LNCAP (cell line): ENCODE measurements at regions not wholly inside any gene's neighbourhood (a gene's known extent, or its start where the extent isn't known, plus 50 kb on each side); places are given as distances from the start of the nearest gene placed in this dataset.

ENCODE experiments used
- CTCF ChIP-seq: fragments of 450-650 bp; IDR thresholded peaks from 2 replicates; pipeline ENCODE4 v1.5.1; 2017; ENCODE audit warnings: mild to moderate bottlenecking

- TF ChIP-seq CTCF: no peak
Measured at GRCh38 chr5:136615251-136616119, 250.1 kb upstream of the TRPC7 start.

GRCh38 chr5:136613230-136613629 is 247.9 kb upstream of the TRPC7 start:
- TF ChIP-seq CTCF: no peak

- TF ChIP-seq CTCF: no peak
Measured at GRCh38 chr5:136605638-136606037, 240.3 kb upstream of the TRPC7 start.

DNA sequence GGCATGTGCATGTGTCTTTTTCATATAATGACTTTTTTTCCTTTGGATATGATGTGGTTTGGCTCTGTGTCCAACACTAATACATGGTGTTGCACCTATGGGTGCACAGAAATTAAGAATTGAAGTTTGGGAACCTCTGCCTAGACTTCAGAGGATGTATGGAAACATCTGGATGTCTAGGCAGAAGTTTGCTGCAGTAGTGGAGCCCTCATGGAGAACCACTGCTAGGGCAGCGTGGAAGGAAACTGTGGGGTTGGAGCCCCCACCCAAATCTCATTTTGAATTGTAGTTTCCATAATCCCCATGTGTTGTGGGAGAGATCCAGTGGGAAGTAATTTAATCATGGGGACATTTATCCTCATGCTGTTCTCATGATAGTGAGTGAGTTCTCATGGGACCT is 235.0 kb upstream of the TRPC7 start:
- TF ChIP-seq CTCF: no peak

DNA sequence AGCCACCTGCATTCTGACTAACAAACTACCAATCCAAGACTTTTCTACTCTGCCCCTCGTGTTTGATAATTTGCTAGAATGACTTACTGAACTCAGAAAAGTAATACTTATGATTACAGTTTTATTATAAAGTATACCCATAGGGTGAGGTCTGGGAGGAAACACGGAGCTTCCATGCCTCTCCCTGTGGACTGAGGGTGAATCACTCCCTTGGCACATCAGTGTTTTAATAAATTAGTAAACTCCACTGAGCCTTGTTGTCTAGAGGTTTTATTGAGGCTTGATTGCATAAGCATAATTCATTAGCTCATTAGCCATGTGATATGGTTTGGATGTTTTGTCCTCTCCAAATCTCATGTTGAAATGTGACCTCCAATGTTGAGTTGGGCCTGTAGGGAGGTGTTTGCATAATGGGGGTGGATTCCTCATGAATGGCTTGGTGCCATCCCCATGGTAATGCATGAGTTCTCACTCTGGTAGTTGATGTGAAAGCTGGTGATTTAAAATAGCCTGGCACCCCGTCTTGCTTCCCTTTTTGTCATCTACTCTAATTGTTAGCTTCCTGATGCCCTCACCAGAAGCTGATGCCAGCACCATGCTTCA is 233.6 kb upstream of the TRPC7 start:
- no peak for TF ChIP-seq CTCF

- no peak for TF ChIP-seq CTCF
Measured at GRCh38 chr5:136594416-136594815, 229.1 kb upstream of the TRPC7 start.

DNA sequence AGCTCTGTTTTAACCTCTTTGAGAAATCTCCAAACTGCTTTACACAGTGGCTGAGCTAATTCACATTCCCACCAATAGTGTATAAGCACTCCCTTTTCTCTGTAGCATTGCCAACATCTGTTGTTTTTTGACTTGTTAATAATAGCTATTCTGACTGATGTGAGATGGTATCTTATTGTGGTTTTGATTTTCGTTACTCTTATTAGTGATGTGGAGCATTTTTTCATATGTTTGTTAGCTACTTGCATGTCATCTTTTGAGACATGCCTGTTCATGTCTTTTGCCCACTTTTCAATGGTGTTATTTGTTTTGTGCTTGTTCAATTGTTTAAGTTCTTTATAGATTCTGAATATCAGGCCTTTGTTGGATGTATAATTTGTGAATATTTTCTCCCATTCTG is 225.2 kb upstream of the TRPC7 start:
- TF ChIP-seq CTCF: no peak
